DND-41 (cell line): ENCODE measurements at regions not wholly inside any gene's neighbourhood (a gene's known extent, or its start where the extent isn't known, plus 50 kb on each side); places are given as distances from the start of the nearest gene placed in this dataset.

Source experiments
- ATAC-seq: fragments of 200-7000 bp; cut with Tn5 transposase; 3 replicates; pipeline ENCODE4 v1.9.1; 2021; ENCODE audit warnings: low read depth; ENCODE audit not compliant: insufficient read depth
- DNase-seq: peaks from one replicate; pipeline ENCODE4 v3.0.0-alpha.2; 2020
- H2AFZ ChIP-seq: 2 replicates; pipeline ENCODE4 v1.6.0; 2012; ENCODE audit warnings: low read depth, low read length
- H3K27ac ChIP-seq: 2 replicates; pipeline ENCODE4 v1.5.1; 2012; ENCODE audit warnings: low read length, inconsistent platforms
- H3K27me3 ChIP-seq: fragments of 200-600 bp; sonication (generic); 2 replicates; pipeline ENCODE4 v1.6.0; 2012; ENCODE audit warnings: low read length, mild to moderate bottlenecking, inconsistent platforms; ENCODE audit not compliant: insufficient read depth, poor library complexity
- H3K36me3 ChIP-seq: 2 replicates; pipeline ENCODE4 v1.5.1; 2012; ENCODE audit warnings: low read length, inconsistent platforms; ENCODE audit not compliant: insufficient read depth
- H3K4me1 ChIP-seq: 2 replicates; pipeline ENCODE4 v1.5.1; 2012; ENCODE audit warnings: mild to moderate bottlenecking, low read length; ENCODE audit not compliant: insufficient read depth
- H3K4me2 ChIP-seq: 2 replicates; pipeline ENCODE4 v1.6.0; 2012; ENCODE audit warnings: mild to moderate bottlenecking, moderate library complexity, low read length, inconsistent platforms; ENCODE audit not compliant: insufficient read depth
- H3K4me3 ChIP-seq, 2 experiments: fragments of 200-600 bp in 1 of 2; shearing (Covaris generic) in 1 of 2; 2 replicates each; pipeline ENCODE4 v1.5.1; 2012 to 2016; ENCODE audit warnings: inconsistent platforms in 2 of 2, low read length in 2 of 2, mild to moderate bottlenecking in 2 of 2, low read depth in 1 of 2, moderate library complexity in 1 of 2
- H3K79me2 ChIP-seq: 2 replicates; pipeline ENCODE4 v1.6.0; 2012; ENCODE audit warnings: low read length, inconsistent platforms; ENCODE audit not compliant: insufficient read depth
- H3K9ac ChIP-seq: 2 replicates; pipeline ENCODE4 v1.6.0; 2012; ENCODE audit warnings: low read depth, mild to moderate bottlenecking, inconsistent platforms, low read length, moderate library complexity
- H3K9me3 ChIP-seq: 2 replicates; pipeline ENCODE4 v1.5.1; 2012; ENCODE audit warnings: low read length, moderate library complexity, mild to moderate bottlenecking, inconsistent platforms; ENCODE audit not compliant: insufficient read depth, severe bottlenecking
- H4K20me1 ChIP-seq: 2 replicates; pipeline ENCODE4 v1.6.0; 2012; ENCODE audit warnings: low read length; ENCODE audit not compliant: insufficient read depth
- CTCF ChIP-seq: IDR thresholded peaks from 2 replicates; pipeline ENCODE4 v1.5.1; 2012; ENCODE audit warnings: borderline replicate concordance, low read length, moderate library complexity, mild to moderate bottlenecking; ENCODE audit not compliant: poor library complexity, severe bottlenecking; ENCODE audit errors: extremely low read depth
- EZH2 ChIP-seq: IDR thresholded peaks from 3 replicates; pipeline ENCODE4 v1.6.1; 2012; ENCODE audit warnings: borderline replicate concordance, low read depth, mild to moderate bottlenecking, moderate library complexity, low read length, inconsistent platforms; ENCODE audit not compliant: severe bottlenecking

GRCh38 chr13:22594041-22594440 lies 586.7 kb upstream of the SGCG start:
- no peak overlapping the region for H2AFZ ChIP-seq
- H3K9ac ChIP-seq: no peak overlapping the region
- no peak overlapping the region for H3K27ac ChIP-seq
- H3K36me3 ChIP-seq: no peaks in the 10 kb centered on the region
- H3K4me1 ChIP-seq: no peaks in the 10 kb centered on the region
- no peaks in the 10 kb centered on the region for H4K20me1 ChIP-seq
- ATAC-seq (no peak), DNase-seq (no peak)
- no peaks in the 10 kb centered on the region for H3K79me2 ChIP-seq
- H3K4me3 ChIP-seq: no peak overlapping the region
- TF ChIP-seq CTCF (no peak), EZH2 (no peak)
- no peaks in the 10 kb centered on the region for H3K27me3 ChIP-seq
- H3K4me2 ChIP-seq: no peak overlapping the region
- no peaks in the 10 kb centered on the region for H3K9me3 ChIP-seq

- H4K20me1 ChIP-seq: no peaks in the 10 kb centered on the region
- TF ChIP-seq CTCF (no peak), EZH2 (no peak)
- H3K27me3 ChIP-seq: no peaks in the 10 kb centered on the region
- H3K9me3 ChIP-seq: no peaks in the 10 kb centered on the region
- H3K79me2 ChIP-seq: no peaks in the 10 kb centered on the region
- no peak overlapping the region for H3K27ac ChIP-seq
- H3K9ac ChIP-seq: no peak overlapping the region
- H3K4me1 ChIP-seq: no peaks in the 10 kb centered on the region
- H2AFZ ChIP-seq: no peak overlapping the region
- DNase-seq (no peak), ATAC-seq (no peak)
- H3K4me3 ChIP-seq: no peak overlapping the region
- no peak overlapping the region for H3K4me2 ChIP-seq
- H3K36me3 ChIP-seq: no peaks in the 10 kb centered on the region
Measured at GRCh38 chr13:22596171-22596863, 584.5 kb upstream of the SGCG start.

DNA sequence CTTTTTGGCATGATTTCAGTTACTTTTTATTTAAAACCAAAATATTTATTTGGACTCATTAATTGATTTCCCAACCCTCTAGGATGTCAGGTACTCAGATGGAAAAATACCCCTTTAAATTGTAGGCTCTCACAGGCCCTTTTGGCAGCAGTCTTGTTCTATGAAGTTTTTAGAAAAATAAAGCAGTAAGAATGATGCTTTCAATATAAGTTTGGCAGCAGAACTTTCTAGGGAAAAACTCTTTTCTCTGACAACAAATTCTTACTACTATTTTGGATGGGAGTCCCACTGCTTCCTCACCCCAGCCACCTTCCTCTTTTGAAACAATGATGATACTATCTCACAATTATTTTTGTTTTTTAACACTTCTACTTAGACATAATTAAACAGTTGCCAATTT lies 581.6 kb upstream of the SGCG start:
- no peak overlapping the region for H3K4me2 ChIP-seq
- no peaks in the 10 kb centered on the region for H3K79me2 ChIP-seq
- no peaks in the 10 kb centered on the region for H3K36me3 ChIP-seq
- H2AFZ ChIP-seq: no peak overlapping the region
- ATAC-seq: no peak
- H3K27ac ChIP-seq: no peak overlapping the region
- no peaks in the 10 kb centered on the region for H3K9me3 ChIP-seq
- no peaks in the 10 kb centered on the region for H3K27me3 ChIP-seq
- DNase-seq: no peak
- H4K20me1 ChIP-seq: no peaks in the 10 kb centered on the region
- H3K9ac ChIP-seq: no peak overlapping the region
- H3K4me1 ChIP-seq: no peaks in the 10 kb centered on the region
- TF ChIP-seq EZH2 (no peak), CTCF (no peak)
- H3K4me3 ChIP-seq: no peak overlapping the region

DNA sequence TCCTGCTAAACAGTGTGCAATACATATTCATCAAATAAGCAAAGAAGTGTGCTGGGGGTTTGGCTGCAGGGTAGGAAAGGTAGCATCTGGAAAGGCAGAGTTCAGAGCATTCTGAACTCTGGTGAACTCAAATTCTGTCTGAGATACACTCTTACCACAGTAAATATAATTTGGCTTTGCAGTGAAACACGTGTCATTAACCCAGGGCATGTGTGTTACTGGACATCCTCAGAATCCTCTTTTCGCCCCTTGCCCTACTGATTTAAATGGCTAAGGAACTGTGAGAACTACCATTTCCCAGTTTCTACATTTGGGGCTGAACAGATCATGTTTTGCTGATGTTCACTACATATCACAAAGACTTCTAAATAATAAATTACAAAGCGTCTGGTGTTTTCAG lies 562.8 kb upstream of the SGCG start:
- no peaks in the 10 kb centered on the region for H3K4me1 ChIP-seq
- no peak overlapping the region for H2AFZ ChIP-seq
- TF ChIP-seq EZH2 (no peak), CTCF (no peak)
- no peak for DNase-seq
- H3K79me2 ChIP-seq: no peaks in the 10 kb centered on the region
- H3K27ac ChIP-seq: no peak overlapping the region
- H4K20me1 ChIP-seq: no peaks in the 10 kb centered on the region
- peaks cover 1% of the 10 kb centered on the region for H3K9me3 ChIP-seq
- H3K36me3 ChIP-seq: no peaks in the 10 kb centered on the region
- no peaks in the 10 kb centered on the region for H3K27me3 ChIP-seq
- no peak for ATAC-seq
- H3K4me3 ChIP-seq: no peak overlapping the region
- no peak overlapping the region for H3K4me2 ChIP-seq
- no peak overlapping the region for H3K9ac ChIP-seq
